ENCODE measurements at regions not wholly inside any gene's neighbourhood (a gene's known extent, or its start where the extent isn't known, plus 50 kb on each side); places are given as distances from the start of the nearest gene placed in this dataset.

DNA sequence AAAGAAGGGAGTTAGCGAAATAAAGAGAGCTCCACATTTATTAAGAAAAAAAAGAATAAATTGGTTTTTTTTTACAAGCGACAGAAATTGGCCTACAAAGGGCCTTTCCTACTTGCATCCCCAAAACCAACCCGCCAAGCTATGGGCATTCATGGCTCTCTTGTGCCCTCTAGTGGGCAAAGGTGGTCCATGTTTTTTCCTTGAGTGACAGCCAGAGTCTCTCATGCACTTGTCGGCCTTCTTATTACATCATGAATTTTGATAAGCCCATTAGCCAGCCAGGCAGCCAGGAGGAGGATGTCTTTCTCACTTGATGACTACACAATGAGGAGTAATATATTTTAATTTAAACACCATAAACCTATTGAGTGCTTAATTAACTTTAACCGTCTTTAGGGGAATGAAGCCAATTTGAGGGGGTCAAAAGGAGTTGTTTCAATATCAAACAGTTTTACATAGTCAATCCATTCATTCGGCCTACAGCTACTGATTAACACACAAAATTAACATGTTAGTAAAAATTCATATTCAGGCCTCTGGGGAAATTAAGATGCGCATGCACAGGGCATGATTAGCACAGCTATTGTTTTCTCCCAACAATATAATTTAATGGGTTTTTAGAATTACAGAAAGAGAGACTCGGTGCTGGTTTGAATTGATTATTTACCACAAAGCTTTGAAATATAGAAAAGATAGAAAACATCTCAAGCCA lies 85.5 kb downstream of the RCN1 start:
- H3K9ac ChIP-seq (ENCODE audit: low read depth, low read length): no peak overlapping the region
- no peak overlapping the region for H3K27ac ChIP-seq (ENCODE audit: low read depth, low read length)
- H3K4me3 ChIP-seq (ENCODE audit: low read depth, low read length): no peak overlapping the region
- no peaks in the 10 kb centered on the region for H3K9me3 ChIP-seq (ENCODE audit: control insufficient read depth, insufficient read depth, low read length)
- no peaks in the 10 kb centered on the region for H3K36me3 ChIP-seq (ENCODE audit: control insufficient read depth, insufficient read depth, low read length)
- no peaks in the 10 kb centered on the region for H3K27me3 ChIP-seq (ENCODE audit: control insufficient read depth, insufficient read depth, low read length)
- H3K4me1 ChIP-seq (ENCODE audit: control insufficient read depth, insufficient read depth, low read length): peaks cover 6% of the 10 kb centered on the region; the same call in 1 of the 2 replicates

DNA sequence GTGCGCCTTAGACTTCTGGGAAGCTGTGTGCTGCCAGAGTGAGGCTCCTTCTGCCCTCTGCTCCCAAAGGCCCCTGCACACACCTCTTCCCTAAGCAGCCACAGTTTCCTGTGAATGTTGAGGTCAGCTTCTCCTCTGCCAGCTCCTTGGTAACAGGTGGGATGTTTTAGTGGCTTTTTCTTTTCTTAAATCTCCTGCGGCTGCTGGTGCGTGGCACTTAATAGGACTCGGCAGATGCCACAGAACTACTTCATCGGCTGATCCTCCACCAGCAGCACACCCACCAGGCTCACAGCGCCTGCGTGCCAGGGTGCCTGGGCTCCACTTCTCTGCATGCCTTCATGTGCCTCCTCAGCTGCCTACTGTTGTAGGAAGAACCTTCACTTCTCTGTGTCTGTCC lies 87.8 kb downstream of the RCN1 start:
- Histone ChIP-seq H3K27ac (ENCODE audit: low read depth, low read length) (no peak overlapping the region), H3K9me3 (ENCODE audit: control insufficient read depth, insufficient read depth, low read length) (no peaks in the 10 kb centered on the region), H3K4me3 (ENCODE audit: low read depth, low read length) (no peak overlapping the region), H3K36me3 (ENCODE audit: control insufficient read depth, insufficient read depth, low read length) (no peaks in the 10 kb centered on the region), H3K9ac (ENCODE audit: low read depth, low read length) (no peak overlapping the region), H3K27me3 (ENCODE audit: control insufficient read depth, insufficient read depth, low read length) (no peaks in the 10 kb centered on the region), H3K4me1 (ENCODE audit: control insufficient read depth, insufficient read depth, low read length) (peaks cover 4% of the 10 kb centered on the region; the same call in 1 of the 2 replicates)

DNA sequence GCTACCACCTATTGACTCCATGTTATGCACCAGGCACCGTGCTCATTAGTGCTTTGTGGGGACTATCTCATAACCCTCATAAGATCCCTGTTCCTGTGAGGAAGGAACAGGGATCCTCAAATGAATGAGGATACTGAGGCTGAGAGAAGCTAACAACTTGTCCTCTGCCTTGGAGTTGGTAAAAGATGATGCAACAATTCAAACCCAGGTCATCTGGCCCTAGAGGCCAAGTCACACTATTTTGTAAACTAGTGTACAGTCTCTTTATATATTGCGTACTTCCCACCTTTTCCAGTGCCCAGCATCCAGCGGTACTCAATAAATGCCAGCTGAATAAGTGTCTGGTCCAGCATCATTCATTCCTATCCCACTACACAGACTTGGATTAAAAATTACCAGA lies 92.6 kb downstream of the RCN1 start:
- Histone ChIP-seq H3K27ac (ENCODE audit: low read depth, low read length) (no peak overlapping the region), H3K36me3 (ENCODE audit: control insufficient read depth, insufficient read depth, low read length) (no peaks in the 10 kb centered on the region), H3K9ac (ENCODE audit: low read depth, low read length) (no peak overlapping the region), H3K4me3 (ENCODE audit: low read depth, low read length) (no peak overlapping the region), H3K9me3 (ENCODE audit: control insufficient read depth, insufficient read depth, low read length) (no peaks in the 10 kb centered on the region), H3K27me3 (ENCODE audit: control insufficient read depth, insufficient read depth, low read length) (no peaks in the 10 kb centered on the region), H3K4me1 (ENCODE audit: control insufficient read depth, insufficient read depth, low read length) (no peaks in the 10 kb centered on the region)

DNA sequence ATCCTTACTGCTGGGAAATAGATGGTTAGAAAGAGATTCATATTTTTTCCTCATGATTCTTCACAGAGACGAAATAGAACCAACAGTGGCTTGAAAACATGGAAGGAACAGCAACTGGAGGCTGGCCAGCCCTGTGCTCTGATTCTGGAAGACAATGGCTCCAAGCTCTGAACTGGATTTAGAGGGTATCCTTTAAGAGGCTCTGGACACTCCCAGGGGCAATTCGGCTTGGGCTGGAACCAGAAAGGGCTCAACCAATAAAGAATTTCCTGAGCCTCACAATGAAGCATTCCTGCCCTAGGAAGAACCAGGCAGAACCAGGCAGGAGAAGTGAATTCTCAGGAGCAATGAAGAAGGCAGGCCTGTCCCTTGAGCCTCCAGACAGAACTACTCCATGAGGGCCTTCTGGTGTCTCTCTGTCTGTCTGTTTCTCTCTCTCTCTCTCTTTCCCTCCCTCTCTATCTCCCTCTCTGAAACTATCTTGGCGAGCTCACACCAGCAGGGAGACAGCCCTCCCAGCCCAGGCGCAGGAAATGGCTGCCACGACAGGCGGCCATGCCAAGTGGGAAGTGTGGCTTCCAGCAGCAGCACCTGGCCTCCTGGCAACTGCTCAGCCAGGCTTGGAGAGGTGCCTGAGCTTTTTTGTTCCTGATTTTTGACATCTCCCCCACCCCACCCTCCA lies 93.3 kb downstream of the RCN1 start:
- Histone ChIP-seq H3K9me3 (ENCODE audit: control insufficient read depth, insufficient read depth, low read length) (no peaks in the 10 kb centered on the region), H3K36me3 (ENCODE audit: control insufficient read depth, insufficient read depth, low read length) (no peaks in the 10 kb centered on the region), H3K27me3 (ENCODE audit: control insufficient read depth, insufficient read depth, low read length) (no peaks in the 10 kb centered on the region), H3K4me1 (ENCODE audit: control insufficient read depth, insufficient read depth, low read length) (no peaks in the 10 kb centered on the region), H3K27ac (ENCODE audit: low read depth, low read length) (no peak overlapping the region), H3K4me3 (ENCODE audit: low read depth, low read length) (no peak overlapping the region), H3K9ac (ENCODE audit: low read depth, low read length) (no peak overlapping the region)

DNA sequence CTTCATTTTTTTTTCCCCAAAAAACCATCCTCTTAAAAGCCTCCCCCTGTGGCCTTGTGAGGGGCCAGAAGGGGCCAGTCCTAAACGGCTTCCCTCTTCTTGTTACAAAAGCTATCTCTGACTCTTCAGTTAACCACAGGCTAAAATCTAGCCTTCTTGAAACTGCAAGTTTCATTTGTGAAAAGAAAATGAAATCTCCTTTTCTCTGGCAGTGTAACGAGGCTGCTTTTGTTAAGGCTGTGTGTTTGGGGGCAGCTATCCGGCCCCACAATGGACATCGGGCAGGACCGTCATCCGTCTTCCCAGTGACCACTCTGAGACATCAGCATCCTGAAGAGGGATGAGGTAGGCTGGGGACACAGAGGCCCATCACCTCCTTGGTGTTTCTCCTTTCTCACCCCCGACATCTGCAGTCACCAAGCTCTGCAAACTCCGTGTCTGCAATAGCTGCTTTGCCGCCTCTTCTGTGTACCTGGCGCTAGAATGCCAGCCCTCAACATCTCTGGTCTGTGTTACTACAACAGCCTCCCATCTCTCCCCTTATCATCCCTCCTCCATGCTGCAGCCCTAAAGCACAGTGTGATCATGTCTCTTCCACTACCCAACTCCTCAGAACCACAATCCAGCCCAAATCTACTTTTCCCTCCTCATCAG lies 94.0 kb downstream of the RCN1 start:
- Histone ChIP-seq H3K27ac (ENCODE audit: low read depth, low read length) (no peak overlapping the region), H3K4me3 (ENCODE audit: low read depth, low read length) (no peak overlapping the region), H3K9me3 (ENCODE audit: control insufficient read depth, insufficient read depth, low read length) (no peaks in the 10 kb centered on the region), H3K36me3 (ENCODE audit: control insufficient read depth, insufficient read depth, low read length) (no peaks in the 10 kb centered on the region), H3K9ac (ENCODE audit: low read depth, low read length) (no peak overlapping the region), H3K4me1 (ENCODE audit: control insufficient read depth, insufficient read depth, low read length) (no peaks in the 10 kb centered on the region), H3K27me3 (ENCODE audit: control insufficient read depth, insufficient read depth, low read length) (no peaks in the 10 kb centered on the region)

DNA sequence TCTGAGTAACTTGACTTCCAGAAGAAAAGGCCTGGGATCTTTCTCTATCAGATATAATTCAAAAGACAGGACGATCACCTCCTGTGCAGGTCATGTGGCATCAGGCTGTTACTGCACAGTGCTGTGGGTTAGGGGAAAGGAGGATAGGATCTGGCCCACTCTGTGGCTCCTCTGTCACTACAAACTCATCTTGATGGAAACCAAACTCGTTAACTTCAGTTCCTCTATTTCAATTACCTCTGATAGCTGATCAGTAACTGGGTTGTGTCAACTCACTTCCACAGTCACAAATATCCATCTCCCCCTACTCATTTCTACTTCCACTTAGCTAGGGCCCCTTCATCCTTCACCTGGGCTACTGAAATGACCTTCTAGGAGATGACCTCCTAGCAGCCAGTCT lies 95.2 kb downstream of the RCN1 start:
- Histone ChIP-seq H3K9me3 (ENCODE audit: control insufficient read depth, insufficient read depth, low read length) (no peaks in the 10 kb centered on the region), H3K4me1 (ENCODE audit: control insufficient read depth, insufficient read depth, low read length) (no peaks in the 10 kb centered on the region), H3K27me3 (ENCODE audit: control insufficient read depth, insufficient read depth, low read length) (no peaks in the 10 kb centered on the region), H3K9ac (ENCODE audit: low read depth, low read length) (no peak overlapping the region), H3K4me3 (ENCODE audit: low read depth, low read length) (no peak overlapping the region), H3K36me3 (ENCODE audit: control insufficient read depth, insufficient read depth, low read length) (no peaks in the 10 kb centered on the region), H3K27ac (ENCODE audit: low read depth, low read length) (no peak overlapping the region)

DNA sequence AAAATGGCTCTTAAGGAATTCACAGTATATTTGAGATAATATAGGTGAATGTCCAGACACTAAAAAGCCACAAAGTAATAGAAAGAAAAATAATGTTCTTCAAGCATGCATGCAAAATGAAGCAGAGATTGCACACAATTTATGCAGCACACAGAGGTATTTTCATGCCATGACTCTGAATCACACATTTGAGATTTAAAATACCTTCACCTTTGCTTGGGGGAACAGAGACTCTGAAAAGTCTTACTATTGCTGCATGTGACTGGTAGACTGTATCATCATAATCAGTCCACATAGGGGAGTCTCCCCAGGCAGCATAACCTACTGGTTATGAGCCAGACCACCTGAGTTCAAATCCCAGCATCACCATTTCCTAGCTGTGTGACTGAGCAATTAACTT lies 96.2 kb downstream of the RCN1 start:
- Histone ChIP-seq H3K27me3 (ENCODE audit: control insufficient read depth, insufficient read depth, low read length) (no peaks in the 10 kb centered on the region), H3K27ac (ENCODE audit: low read depth, low read length) (no peak overlapping the region), H3K36me3 (ENCODE audit: control insufficient read depth, insufficient read depth, low read length) (no peaks in the 10 kb centered on the region), H3K9me3 (ENCODE audit: control insufficient read depth, insufficient read depth, low read length) (no peaks in the 10 kb centered on the region), H3K4me3 (ENCODE audit: low read depth, low read length) (no peak overlapping the region), H3K9ac (ENCODE audit: low read depth, low read length) (no peak overlapping the region), H3K4me1 (ENCODE audit: control insufficient read depth, insufficient read depth, low read length) (no peaks in the 10 kb centered on the region)

DNA sequence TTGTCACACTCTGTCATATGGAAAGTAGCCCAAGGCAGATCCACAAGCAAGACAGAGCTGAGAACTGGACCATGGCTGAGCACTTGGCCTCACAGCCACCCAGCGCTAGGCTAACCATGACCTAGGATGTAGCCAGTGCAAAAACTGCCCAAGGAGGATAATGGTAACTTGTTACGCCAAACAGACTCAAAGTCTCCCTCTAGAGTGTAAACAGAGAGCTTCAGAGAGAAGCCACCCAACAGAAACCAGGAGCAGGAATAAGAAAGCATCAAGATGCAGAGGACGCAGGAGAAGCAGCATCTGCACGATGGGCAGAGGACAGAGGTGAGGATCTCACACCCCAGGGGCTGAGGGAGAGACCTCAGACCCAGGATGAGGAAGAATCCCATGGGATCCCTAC lies 97.9 kb downstream of the RCN1 start:
- Histone ChIP-seq H3K9ac (ENCODE audit: low read depth, low read length) (no peak overlapping the region), H3K27ac (ENCODE audit: low read depth, low read length) (no peak overlapping the region), H3K4me3 (ENCODE audit: low read depth, low read length) (no peak overlapping the region), H3K27me3 (ENCODE audit: control insufficient read depth, insufficient read depth, low read length) (no peaks in the 10 kb centered on the region), H3K9me3 (ENCODE audit: control insufficient read depth, insufficient read depth, low read length) (no peaks in the 10 kb centered on the region), H3K36me3 (ENCODE audit: control insufficient read depth, insufficient read depth, low read length) (no peaks in the 10 kb centered on the region), H3K4me1 (ENCODE audit: control insufficient read depth, insufficient read depth, low read length) (no peaks in the 10 kb centered on the region)

DNA sequence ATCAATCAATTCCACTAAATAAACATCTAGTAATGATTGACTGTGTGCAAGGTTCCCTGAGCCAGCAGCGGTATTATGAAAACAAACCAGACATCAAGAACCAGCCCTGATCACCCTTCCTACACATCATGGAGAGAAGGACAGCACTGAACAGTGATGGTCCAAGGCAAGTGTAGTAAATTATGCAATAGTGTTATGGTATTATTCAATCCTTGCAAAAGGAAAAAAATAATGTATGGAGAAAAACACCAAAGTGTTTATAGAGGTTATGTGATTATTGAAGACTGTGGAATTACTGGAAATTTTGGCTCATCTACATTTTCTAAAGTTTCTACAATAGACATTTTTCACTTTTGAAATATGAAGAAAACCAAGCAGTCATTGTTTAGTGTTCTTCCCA lies 105.3 kb downstream of the RCN1 start:
- Histone ChIP-seq H3K9ac (ENCODE audit: low read depth, low read length) (no peak overlapping the region), H3K27ac (ENCODE audit: low read depth, low read length) (no peak overlapping the region), H3K4me1 (ENCODE audit: control insufficient read depth, insufficient read depth, low read length) (no peaks in the 10 kb centered on the region), H3K36me3 (ENCODE audit: control insufficient read depth, insufficient read depth, low read length) (no peaks in the 10 kb centered on the region), H3K4me3 (ENCODE audit: low read depth, low read length) (no peak overlapping the region), H3K9me3 (ENCODE audit: control insufficient read depth, insufficient read depth, low read length) (no peaks in the 10 kb centered on the region), H3K27me3 (ENCODE audit: control insufficient read depth, insufficient read depth, low read length) (no peaks in the 10 kb centered on the region)

DNA sequence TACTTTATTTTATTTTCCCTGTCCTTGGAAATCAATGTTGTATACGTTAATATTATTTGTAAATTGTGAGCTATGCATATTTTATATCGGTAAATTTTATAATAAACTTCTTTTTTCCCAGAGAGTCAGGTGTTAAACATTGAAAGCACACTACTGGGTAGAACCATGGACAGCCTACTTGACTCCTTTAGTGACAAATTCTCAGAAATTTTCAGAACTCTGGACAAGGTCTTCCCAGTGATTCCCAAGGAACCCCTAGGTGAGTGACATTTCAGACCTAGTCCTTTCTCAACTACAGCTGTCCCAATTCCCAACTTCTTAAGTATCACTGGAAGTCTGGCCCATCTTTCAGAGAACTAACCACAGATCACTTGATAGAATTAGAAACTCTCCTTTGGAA lies 107.2 kb downstream of the RCN1 start:
- H3K9me3 ChIP-seq (ENCODE audit: control insufficient read depth, insufficient read depth, low read length): no peaks in the 10 kb centered on the region
- H3K36me3 ChIP-seq (ENCODE audit: control insufficient read depth, insufficient read depth, low read length): no peaks in the 10 kb centered on the region
- H3K4me1 ChIP-seq (ENCODE audit: control insufficient read depth, insufficient read depth, low read length): no peaks in the 10 kb centered on the region
- no peak overlapping the region for H3K27ac ChIP-seq (ENCODE audit: low read depth, low read length)
- no peak overlapping the region for H3K4me3 ChIP-seq (ENCODE audit: low read depth, low read length)
- H3K9ac ChIP-seq (ENCODE audit: low read depth, low read length): no peak overlapping the region
- H3K27me3 ChIP-seq (ENCODE audit: control insufficient read depth, insufficient read depth, low read length): no peaks in the 10 kb centered on the region

DNA sequence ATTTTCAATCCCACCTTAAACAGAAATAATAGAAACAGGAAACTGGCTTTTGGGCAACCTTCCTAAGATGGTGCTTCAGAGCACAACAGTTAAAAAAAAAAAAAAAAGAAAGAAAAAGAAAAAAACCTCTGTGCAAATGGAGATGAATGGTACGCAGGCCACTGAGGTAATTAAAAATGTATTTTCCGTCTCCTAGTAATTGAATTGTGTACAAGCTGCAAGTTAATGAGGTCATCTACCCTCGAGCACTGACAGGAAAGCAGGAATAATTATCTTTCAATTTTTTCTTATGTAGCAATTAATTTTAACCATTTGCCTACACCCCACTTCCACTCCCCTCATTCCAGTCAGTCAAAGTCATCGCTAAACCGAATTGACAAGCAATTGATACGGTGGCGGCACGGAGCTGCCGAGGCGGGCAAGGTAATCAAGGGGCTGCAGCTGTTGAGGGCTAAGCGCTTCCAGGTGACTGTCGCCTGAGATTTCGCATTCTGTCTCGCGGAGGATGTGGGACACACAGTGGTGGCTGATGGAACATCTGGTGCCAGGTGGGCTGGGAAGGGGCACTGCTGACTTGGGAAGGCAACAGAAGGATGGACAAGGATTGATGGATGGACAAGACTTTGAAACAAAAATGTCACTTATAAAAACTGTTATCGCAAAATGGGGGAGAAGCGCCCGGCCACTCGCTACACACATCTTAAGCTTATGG lies 109.4 kb downstream of the RCN1 start:
- H3K36me3 ChIP-seq (ENCODE audit: control insufficient read depth, insufficient read depth, low read length): no peaks in the 10 kb centered on the region
- H3K9ac ChIP-seq (ENCODE audit: low read depth, low read length): no peak overlapping the region
- no peak overlapping the region for H3K27ac ChIP-seq (ENCODE audit: low read depth, low read length)
- H3K9me3 ChIP-seq (ENCODE audit: control insufficient read depth, insufficient read depth, low read length): no peaks in the 10 kb centered on the region
- H3K4me1 ChIP-seq (ENCODE audit: control insufficient read depth, insufficient read depth, low read length): no peaks in the 10 kb centered on the region
- no peak overlapping the region for H3K4me3 ChIP-seq (ENCODE audit: low read depth, low read length)
- no peaks in the 10 kb centered on the region for H3K27me3 ChIP-seq (ENCODE audit: control insufficient read depth, insufficient read depth, low read length)
